GM12892 (cell line): ENCODE measurements at regions not wholly inside any gene's neighbourhood (a gene's known extent, or its start where the extent isn't known, plus 50 kb on each side); places are given as distances from the start of the nearest gene placed in this dataset.
"Not testable (repeated sequence)": the region's sequence is repeated elsewhere in the genome, so short reads cannot be mapped to it uniquely, and the experiment has no call there.

Source experiments
- DNase-seq: peaks from one replicate; pipeline ENCODE4 v3.0.0; 2011; ENCODE audit not compliant: insufficient read length
- FAIRE-seq: peaks from 2 replicates; lab custom pipeline; 2011; peaks lifted over from hg19 to GRCh38; lab: Jason Lieb, UNC
- POLR2A ChIP-seq: IDR thresholded peaks from 2 replicates; pipeline ENCODE4 v1.6.1; 2011; ENCODE audit warnings: low read depth, low read length, control low read depth
- POLR2AphosphoS5 ChIP-seq: IDR thresholded peaks from 2 replicates; pipeline ENCODE4 v1.6.1; 2011; ENCODE audit warnings: low read depth, low read length, control low read depth
- TAF1 ChIP-seq: IDR thresholded peaks from 2 replicates; pipeline ENCODE4 v1.6.1; 2011; ENCODE audit warnings: low read depth, mild to moderate bottlenecking, control low read depth, low read length, borderline replicate concordance

GRCh38 chr6:135701426-135701825 lies 150.1 kb upstream of the PDE7B start:
- DNase-seq: no peak
- no peak for FAIRE-seq
- TF ChIP-seq POLR2AphosphoS5 (no peak), POLR2A (no peak), TAF1 (no peak)

- FAIRE-seq (no peak), DNase-seq (no peak)
- no peak for TF ChIP-seq POLR2AphosphoS5
These were observed 148.5 kb upstream of the PDE7B start for GRCh38 chr6:135703007-135703406.

GRCh38 chr6:135703621-135704020 lies 147.9 kb upstream of the PDE7B start:
- FAIRE-seq: no peak
- TF ChIP-seq POLR2AphosphoS5: no peak
- TF ChIP-seq TAF1: no peak
- TF ChIP-seq POLR2A: no peak
- DNase-seq: no peak

- FAIRE-seq: no peak
- TF ChIP-seq POLR2AphosphoS5: no peak
- TF ChIP-seq POLR2A: no peak
- no peak for TF ChIP-seq TAF1
- no peak for DNase-seq
These were observed 144.1 kb upstream of the PDE7B start for GRCh38 chr6:135707426-135707825.

GRCh38 chr6:135710042-135710441 lies 141.5 kb upstream of the PDE7B start:
- FAIRE-seq (no peak), DNase-seq (no peak)
- TF ChIP-seq POLR2AphosphoS5 (no peak), POLR2A (no peak), TAF1 (no peak)

GRCh38 chr6:135722190-135722589 lies 129.3 kb upstream of the PDE7B start:
- FAIRE-seq: no peak
- no peak for DNase-seq

GRCh38 chr6:135722679-135723078 lies 128.8 kb upstream of the PDE7B start:
- TF ChIP-seq POLR2A (no peak), TAF1 (no peak), POLR2AphosphoS5 (no peak)
- DNase-seq (no peak), FAIRE-seq (no peak)

More at GRCh38 chr6:135722190-135722589, 129.3 kb upstream of the PDE7B start:
- TF ChIP-seq POLR2A (no peak), POLR2AphosphoS5 (no peak), TAF1 (no peak)

- no peak for TF ChIP-seq POLR2A
- no peak for TF ChIP-seq TAF1
- TF ChIP-seq POLR2AphosphoS5: no peak
- FAIRE-seq: no peak
- DNase-seq: no peak
These were observed 122.9 kb upstream of the PDE7B start for GRCh38 chr6:135728589-135728988.

GRCh38 chr6:135731116-135731515 lies 120.4 kb upstream of the PDE7B start:
- TF ChIP-seq TAF1 (no peak), POLR2A (no peak), POLR2AphosphoS5 (no peak)

GRCh38 chr6:135736351-135736750 lies 115.2 kb upstream of the PDE7B start:
- not testable (repeated sequence) for FAIRE-seq, DNase-seq

More at GRCh38 chr6:135731116-135731515, 120.4 kb upstream of the PDE7B start:
- DNase-seq (no peak), FAIRE-seq (no peak)

GRCh38 chr6:135738636-135739035 lies 112.9 kb upstream of the PDE7B start:
- FAIRE-seq (no peak), DNase-seq (no peak)
- TF ChIP-seq POLR2A (no peak), TAF1 (no peak), POLR2AphosphoS5 (no peak)

- DNase-seq: no peak
- no peak for TF ChIP-seq POLR2A
- TF ChIP-seq TAF1: no peak
- TF ChIP-seq POLR2AphosphoS5: no peak
- FAIRE-seq: no peak
These were observed 112.2 kb upstream of the PDE7B start for GRCh38 chr6:135739288-135739687.

- no peak for FAIRE-seq
- DNase-seq: no peak
- no peak for TF ChIP-seq POLR2AphosphoS5
- TF ChIP-seq TAF1: no peak
- TF ChIP-seq POLR2A: no peak
These were observed 110.9 kb upstream of the PDE7B start for GRCh38 chr6:135740580-135740979.

- DNase-seq: no peak
- peak; percentile 30 for FAIRE-seq
- TF ChIP-seq POLR2A (no peak), POLR2AphosphoS5 (no peak), TAF1 (no peak)
These were observed 108.0 kb upstream of the PDE7B start for GRCh38 chr6:135743476-135743875.

- no peak for TF ChIP-seq POLR2A
- TF ChIP-seq TAF1: no peak
- no peak for TF ChIP-seq POLR2AphosphoS5
- DNase-seq (no peak), FAIRE-seq (no peak)
These were observed 103.3 kb upstream of the PDE7B start for GRCh38 chr6:135748189-135748588.
